ENCODE measurements at regions not wholly inside any gene's neighbourhood (a gene's known extent, or its start where the extent isn't known, plus 50 kb on each side); places are given as distances from the start of the nearest gene placed in this dataset.

GRCh38 chr20:61083431-61083830 lies 168.6 kb upstream of the CDH4 start:
- no peak for TF ChIP-seq EZH2 (IDR thresholded peaks at IDR 0.05; ENCODE audit: low read length, unreplicated experiment)
- no peak for TF ChIP-seq EZH2phosphoT487 (IDR thresholded peaks at IDR 0.05; ENCODE audit: borderline replicate concordance, low read length)
- TF ChIP-seq, protein P1, sequence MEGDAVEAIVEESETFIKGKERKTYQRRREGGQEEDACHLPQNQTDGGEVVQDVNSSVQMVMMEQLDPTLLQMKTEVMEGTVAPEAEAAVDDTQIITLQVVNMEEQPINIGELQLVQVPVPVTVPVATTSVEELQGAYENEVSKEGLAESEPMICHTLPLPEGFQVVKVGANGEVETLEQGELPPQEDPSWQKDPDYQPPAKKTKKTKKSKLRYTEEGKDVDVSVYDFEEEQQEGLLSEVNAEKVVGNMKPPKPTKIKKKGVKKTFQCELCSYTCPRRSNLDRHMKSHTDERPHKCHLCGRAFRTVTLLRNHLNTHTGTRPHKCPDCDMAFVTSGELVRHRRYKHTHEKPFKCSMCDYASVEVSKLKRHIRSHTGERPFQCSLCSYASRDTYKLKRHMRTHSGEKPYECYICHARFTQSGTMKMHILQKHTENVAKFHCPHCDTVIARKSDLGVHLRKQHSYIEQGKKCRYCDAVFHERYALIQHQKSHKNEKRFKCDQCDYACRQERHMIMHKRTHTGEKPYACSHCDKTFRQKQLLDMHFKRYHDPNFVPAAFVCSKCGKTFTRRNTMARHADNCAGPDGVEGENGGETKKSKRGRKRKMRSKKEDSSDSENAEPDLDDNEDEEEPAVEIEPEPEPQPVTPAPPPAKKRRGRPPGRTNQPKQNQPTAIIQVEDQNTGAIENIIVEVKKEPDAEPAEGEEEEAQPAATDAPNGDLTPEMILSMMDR (conservative IDR thresholded peaks at IDR 0.05; ENCODE audit: low read depth, low read length) = no peak
- no peaks in the 10 kb centered on the region for H3K79me2 ChIP-seq (ENCODE audit: low read length)
- H3K27me3 ChIP-seq (ENCODE audit: low read length) = no peaks in the 10 kb centered on the region
- H3F3A ChIP-seq (ENCODE audit: low read length, unreplicated experiment) = no peaks in the 10 kb centered on the region
- no peaks in the 10 kb centered on the region for H4K20me1 ChIP-seq (ENCODE audit: low read length)
- ChIA-PET POLR2A (ENCODE audit: unreplicated experiment) (no interaction called here), CTCF (no interaction called here)
- H3K4me3 ChIP-seq (ENCODE audit: low read length) = no peak overlapping the region
- no peak overlapping the region for H3K4me2 ChIP-seq (ENCODE audit: low read length)
- no peak overlapping the region for H3K27ac ChIP-seq (ENCODE audit: low read length)
- H3K36me3 ChIP-seq (ENCODE audit: low read depth, low read length) = no peaks in the 10 kb centered on the region
- no peak for ATAC-seq
- no TSS peak for BruUV-seq (replicated peaks)
- H2AFZ ChIP-seq (ENCODE audit: low read length) = no peak overlapping the region
- H3K4me1 ChIP-seq (ENCODE audit: insufficient read depth, low read length) = no peaks in the 10 kb centered on the region
- peaks cover 6% of the 10 kb centered on the region; the same call in 1 of the 2 replicates for H3K9me3 ChIP-seq (ENCODE audit: low read length)
- intact Hi-C loops (cut with micrococcal nuclease) = no loop called here
- no peak for DNase-seq
- no peak overlapping the region for H3K9ac ChIP-seq (ENCODE audit: low read length)
- H3K9me2 ChIP-seq (replicated peaks; ENCODE audit: low read length) = no peaks in the 10 kb centered on the region

DNA sequence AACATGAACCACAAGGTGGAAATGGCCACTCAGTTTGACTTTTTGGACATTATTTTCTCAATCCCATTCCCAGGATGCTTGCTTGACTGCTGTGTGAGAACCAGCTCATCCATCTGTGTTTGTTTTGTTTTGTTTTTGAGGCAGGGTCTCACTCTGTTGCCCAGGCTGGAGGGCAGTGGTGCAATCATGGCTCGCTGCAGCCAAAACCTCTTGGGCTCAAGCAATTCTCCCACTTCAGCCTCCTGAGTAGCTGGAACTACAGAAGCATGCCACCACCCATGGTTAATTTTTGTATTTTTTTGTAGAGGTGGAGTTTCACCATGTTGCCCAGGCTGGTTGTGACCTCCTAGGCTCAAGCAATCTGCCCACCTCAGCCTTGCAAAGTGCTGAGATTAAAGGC lies 166.0 kb upstream of the CDH4 start:
- ATAC-seq = no peak
- H3K9me3 ChIP-seq (ENCODE audit: low read length) = peaks cover 6% of the 10 kb centered on the region; the same call in 1 of the 2 replicates
- POLR2A ChIA-PET (ENCODE audit: unreplicated experiment) = no interaction called here

GRCh38 chr20:61090541-61090940 lies 161.5 kb upstream of the CDH4 start:
- H3K27me3 ChIP-seq (ENCODE audit: low read length) = no peaks in the 10 kb centered on the region
- no TSS peak for BruUV-seq (replicated peaks)
- no peaks in the 10 kb centered on the region for H3K79me2 ChIP-seq (ENCODE audit: low read length)
- no peaks in the 10 kb centered on the region for H3K4me1 ChIP-seq (ENCODE audit: insufficient read depth, low read length)
- ATAC-seq (no peak), DNase-seq (no peak)
- no peak overlapping the region for H3K27ac ChIP-seq (ENCODE audit: low read length)
- ChIA-PET POLR2A (ENCODE audit: unreplicated experiment) (no interaction called here), CTCF (no interaction called here)
- no peaks in the 10 kb centered on the region for H3K9me2 ChIP-seq (replicated peaks; ENCODE audit: low read length)
- H4K20me1 ChIP-seq (ENCODE audit: low read length) = no peaks in the 10 kb centered on the region
- no peak overlapping the region for H3K4me2 ChIP-seq (ENCODE audit: low read length)
- no peak overlapping the region for H2AFZ ChIP-seq (ENCODE audit: low read length)
- no peaks in the 10 kb centered on the region for H3F3A ChIP-seq (ENCODE audit: low read length, unreplicated experiment)
- H3K4me3 ChIP-seq (ENCODE audit: low read length) = no peak overlapping the region
- H3K9me3 ChIP-seq (ENCODE audit: low read length) = peaks cover 15% of the 10 kb centered on the region
- H3K9ac ChIP-seq (ENCODE audit: low read length) = no peak overlapping the region
- TF ChIP-seq EZH2 (IDR thresholded peaks at IDR 0.05; ENCODE audit: low read length, unreplicated experiment) (no peak), EZH2phosphoT487 (IDR thresholded peaks at IDR 0.05; ENCODE audit: borderline replicate concordance, low read length) (no peak)
- TF ChIP-seq, protein P1 (conservative IDR thresholded peaks at IDR 0.05; ENCODE audit: low read depth, low read length) = no peak
- no peaks in the 10 kb centered on the region for H3K36me3 ChIP-seq (ENCODE audit: low read depth, low read length)
- intact Hi-C loops (cut with micrococcal nuclease) = no loop called here

More for the DNA sequence above, 166.0 kb upstream of the CDH4 start:
- no peak overlapping the region for H2AFZ ChIP-seq (ENCODE audit: low read length)
- CTCF ChIA-PET = no interaction called here
- H3K4me1 ChIP-seq (ENCODE audit: insufficient read depth, low read length) = no peaks in the 10 kb centered on the region
- no peak overlapping the region for H3K4me2 ChIP-seq (ENCODE audit: low read length)
- no peaks in the 10 kb centered on the region for H3K9me2 ChIP-seq (replicated peaks; ENCODE audit: low read length)
- H4K20me1 ChIP-seq (ENCODE audit: low read length) = no peaks in the 10 kb centered on the region
- H3K79me2 ChIP-seq (ENCODE audit: low read length) = no peaks in the 10 kb centered on the region
- no TSS peak for BruUV-seq (replicated peaks)
- no peaks in the 10 kb centered on the region for H3F3A ChIP-seq (ENCODE audit: low read length, unreplicated experiment)
- no peak overlapping the region for H3K27ac ChIP-seq (ENCODE audit: low read length)
- no peaks in the 10 kb centered on the region for H3K36me3 ChIP-seq (ENCODE audit: low read depth, low read length)
- no peaks in the 10 kb centered on the region for H3K27me3 ChIP-seq (ENCODE audit: low read length)
- intact Hi-C loops (cut with micrococcal nuclease) = no loop called here
- no peak overlapping the region for H3K9ac ChIP-seq (ENCODE audit: low read length)
- H3K4me3 ChIP-seq (ENCODE audit: low read length) = no peak overlapping the region
- no peak for TF ChIP-seq EZH2 (IDR thresholded peaks at IDR 0.05; ENCODE audit: low read length, unreplicated experiment)
- TF ChIP-seq EZH2phosphoT487 (IDR thresholded peaks at IDR 0.05; ENCODE audit: borderline replicate concordance, low read length) = no peak
- TF ChIP-seq, protein P1 (conservative IDR thresholded peaks at IDR 0.05; ENCODE audit: low read depth, low read length) = no peak
- no peak for DNase-seq
